K562 (cell line): ENCODE measurements at regions not wholly inside any gene's neighbourhood (a gene's known extent, or its start where the extent isn't known, plus 50 kb on each side); places are given as distances from the start of the nearest gene placed in this dataset.

Source experiments
- ATAC-seq: fragments of 200-7000 bp; cut with Tn5 transposase; 3 replicates; pipeline ENCODE4 v1.9.1; 2020; ENCODE audit warnings: moderate library complexity
- BruUV-seq: library from RNA; stranded (reverse); fragments of 400-500 nt; replicated peaks from 2 replicates; lab custom pipeline; 2021; lab: Mats Ljungman, UMichigan
- CTCF ChIA-PET: fragments of 300-600 bp; formaldehyde crosslinking; extraction: SDS; loops from one replicate; lab custom pipeline; 2021; ENCODE audit warnings: low intra/inter-chr PET ratio; lab: Yijun Ruan, JAX
- POLR2A ChIA-PET: fragments of 300-600, 350-650 bp; sonication (Branson Sonifier 250); formaldehyde crosslinking; extraction: SDS; loops from one replicate; lab custom pipeline; 2021; ENCODE audit warnings: antibody characterized with exemption, inconsistent platforms; lab: Yijun Ruan, JAX
- DNase-seq, 4 experiments: peaks; one replicate each; pipeline versions ENCODE4 v3.0.0 to v3.0.0-alpha.2; 2011 to 2018; ENCODE audit warnings: low spot score in 3 of 4, mixed read lengths in 3 of 4; ENCODE audit errors: extremely low read depth in 1 of 4
- FAIRE-seq: peaks from 2 replicates; lab custom pipeline; 2011; peaks lifted over from hg19 to GRCh38; lab: Jason Lieb, UNC
- H2AFZ ChIP-seq: 2 replicates; pipeline ENCODE4 v1.6.0; 2011; ENCODE audit warnings: low read depth, low read length, control low read depth, inconsistent platforms
- H3K27ac ChIP-seq: fragments of 200-600 bp; 3 replicates; pipeline ENCODE4 v1.8.0; 2011; ENCODE audit warnings: low read depth, mild to moderate bottlenecking, control low read depth, inconsistent platforms, low read length, moderate library complexity, mixed read lengths; ENCODE audit errors: extremely low read depth
- H3K27me3 ChIP-seq, 2 experiments: fragments of 300-600 bp in 1 of 2; 2 replicates in 1 of 2; 3 replicates in 1 of 2; pipeline versions ENCODE4 v1.6.0 to v1.8.0; 2011; ENCODE audit warnings: inconsistent platforms in 2 of 2, low read length in 2 of 2, mild to moderate bottlenecking in 1 of 2, mixed read lengths in 1 of 2, moderate library complexity in 1 of 2; ENCODE audit not compliant: control insufficient read depth in 2 of 2, insufficient read depth in 2 of 2
- H3K36me3 ChIP-seq: fragments of 300-600 bp; 3 replicates; pipeline ENCODE4 v1.8.0; 2011; ENCODE audit warnings: mild to moderate bottlenecking, low read length, inconsistent platforms; ENCODE audit not compliant: control insufficient read depth, insufficient read depth
- H3K4me1 ChIP-seq, 2 experiments: fragments of 200-600 bp in 1 of 2; replicated peaks in 1 of 2; 2 replicates in 1 of 2; 3 replicates in 1 of 2; pipeline versions ENCODE4 v1.5.1 to v1.8.0; 2011; ENCODE audit warnings: inconsistent platforms in 2 of 2, low read length in 2 of 2, mild to moderate bottlenecking in 1 of 2, mixed read lengths in 1 of 2, moderate library complexity in 1 of 2; ENCODE audit not compliant: control insufficient read depth in 2 of 2, insufficient read depth in 2 of 2
- H3K4me2 ChIP-seq: 2 replicates; pipeline ENCODE4 v1.6.1; 2011; ENCODE audit warnings: low read length, control low read depth, inconsistent platforms, mixed read lengths; ENCODE audit not compliant: insufficient read depth
- H3K4me3 ChIP-seq: fragments of 200-600 bp; sonication (generic), shearing (Covaris generic); 2 replicates; pipeline ENCODE4 v1.5.1; 2016; ENCODE audit warnings: control low read depth, inconsistent platforms
- H3K79me2 ChIP-seq: fragments of 200-600 bp; 3 replicates; pipeline ENCODE4 v1.8.0; 2011; ENCODE audit warnings: low read length, inconsistent platforms; ENCODE audit not compliant: control insufficient read depth, insufficient read depth
- H3K9ac ChIP-seq, 2 experiments: 2 replicates each; pipeline versions ENCODE4 v1.6.0 to v1.6.1; 2011; ENCODE audit warnings: low read depth in 2 of 2, low read length in 2 of 2, control low read depth in 1 of 2, inconsistent platforms in 1 of 2, mild to moderate bottlenecking in 1 of 2, mixed read lengths in 1 of 2; ENCODE audit not compliant: insufficient read depth in 1 of 2
- H3K9me1 ChIP-seq: one replicate; pipeline ENCODE4 v1.6.0; 2011; ENCODE audit warnings: inconsistent platforms, mild to moderate bottlenecking, low read length, moderate library complexity; ENCODE audit not compliant: control insufficient read depth, insufficient read depth
- H3K9me3 ChIP-seq: replicated peaks from 2 replicates; pipeline ENCODE4 v1.5.1; 2011; ENCODE audit warnings: low read depth, low read length, inconsistent platforms; ENCODE audit not compliant: control insufficient read depth, insufficient read depth
- H4K20me1 ChIP-seq: replicated peaks from 2 replicates; pipeline ENCODE4 v1.6.1; 2011; ENCODE audit warnings: low read length, inconsistent platforms, mixed read lengths; ENCODE audit not compliant: control insufficient read depth, insufficient read depth
- KAT7 ChIP-seq: sonication (generic); formaldehyde crosslinking; IDR thresholded peaks from 2 replicates; pipeline ENCODE4 v1.8.0; 2022; ENCODE audit warnings: missing genetic modification reagents, mild to moderate bottlenecking, borderline replicate concordance
- MAX ChIP-seq: sonication (generic); formaldehyde crosslinking; IDR thresholded peaks from 2 replicates; pipeline ENCODE4 v1.9.0; 2022; ENCODE audit warnings: mild to moderate bottlenecking, missing genetic modification reagents
- MITF ChIP-seq: IDR thresholded peaks from 2 replicates; pipeline ENCODE4 v1.6.1; 2014; ENCODE audit warnings: antibody characterized with exemption
- MYBL2 ChIP-seq, 2 experiments: fragments of 450-650 bp in 1 of 2; sonication (generic) in 1 of 2; formaldehyde crosslinking in 1 of 2; IDR thresholded peaks; 2 replicates each; pipeline versions ENCODE4 v1.6.1 to v1.8.1; 2017 to 2022; ENCODE audit warnings: borderline replicate concordance in 1 of 2, inconsistent platforms in 1 of 2, low read depth in 1 of 2, mild to moderate bottlenecking in 1 of 2, missing genetic modification reagents in 1 of 2, moderate library complexity in 1 of 2
- PATZ1 ChIP-seq: fragments of 250-450 bp; sonication (Bioruptor Pico); IDR thresholded peaks from 2 replicates; pipeline ENCODE4 v1.5.0; 2020; ENCODE audit warnings: mild to moderate bottlenecking, borderline replicate concordance
- RAD21 ChIP-seq, 2 experiments: fragments of 250-450 bp in 1 of 2; fragments of 450-650 bp in 1 of 2; sonication (Bioruptor Pico) in 1 of 2; formaldehyde crosslinking in 1 of 2; IDR thresholded peaks in 1 of 2; conservative IDR thresholded peaks in 1 of 2; 2 replicates each; pipeline versions ENCODE4 v1.4.0 to v1.8.0; 2020 to 2022; ENCODE audit warnings: mild to moderate bottlenecking in 2 of 2, moderate library complexity in 1 of 2
- RNF2 ChIP-seq: sonication (generic); IDR thresholded peaks from 2 replicates; pipeline ENCODE4 v1.6.1; 2016
- ZBTB40 ChIP-seq, 2 experiments: fragments of 450-650 bp in 1 of 2; sonication (generic) in 1 of 2; formaldehyde crosslinking in 1 of 2; IDR thresholded peaks; 2 replicates each; pipeline versions ENCODE4 v1.7.1 to v1.9.0; 2016 to 2022; ENCODE audit warnings: inconsistent platforms in 1 of 2, mild to moderate bottlenecking in 1 of 2, missing genetic modification reagents in 1 of 2
- WGBS: fragments of 100-300 bp; shearing (Covaris generic); methylation state at CpG from one replicate; pipeline ENCODE4 v1.1.6; 2016; ENCODE audit warnings: low coverage, mixed read lengths; ENCODE audit not compliant: insufficient coverage; ENCODE audit errors: missing lambda C conversion rate; 5-methylcytosine and 5-hydroxymethylcytosine counted together
- in situ Hi-C: fragments of 300-500 bp; cut with MboI; formaldehyde crosslinking; loops from 4 replicates; pipeline ENCODE4 v1.15.0; 2018; ENCODE audit warnings: inconsistent platforms, mixed read lengths
- intact Hi-C: fragments of 100-400 bp; cut with micrococcal nuclease; formaldehyde crosslinking; loops from 2 replicates; pipeline ENCODE4 v1.14.2; 2022

GRCh38 chr3:197393711-197394110 is 95.3 kb upstream of the DLG1 start:
- WGBS: 9% methylated on average over 4 of the region's 4 CpGs
- DNase-seq (peak in 1 of 4 experiments; percentile 3), FAIRE-seq (no peak), ATAC-seq (no peak)
- POLR2A ChIA-PET: interaction anchor here (0.6 kb wide), 1 partner anchor 76 kb away, joined by 3 read pairs; no protein-coding TSS in a partner anchor
- no peak overlapping the region for H3K4me2 ChIP-seq
- no peaks in the 10 kb centered on the region for H3K79me2 ChIP-seq
- H3K9me3 ChIP-seq: peaks cover 2% of the 10 kb centered on the region; the same call in 1 of the 2 replicates
- H2AFZ ChIP-seq: no peak overlapping the region
- no peak overlapping the region for H3K9ac ChIP-seq
- no peaks in the 10 kb centered on the region for H3K36me3 ChIP-seq
- intact Hi-C loops (no loop called here), in situ Hi-C loops (no loop called here)
- H3K9me1 ChIP-seq: peaks cover 3% of the 10 kb centered on the region
- peaks cover 6 to 7% of the 10 kb centered on the region in 2 experiments; a peak in 3 of 5 replicates for H3K4me1 ChIP-seq
- no peak overlapping the region for H3K27ac ChIP-seq
- H3K4me3 ChIP-seq: no peak overlapping the region
- CTCF ChIA-PET: no interaction called here
- no peaks in the 10 kb centered on the region for H4K20me1 ChIP-seq
- BruUV-seq: no TSS peak
- H3K27me3 ChIP-seq: peaks cover 66 to 73% of the 10 kb centered on the region in 2 experiments
- TF ChIP-seq ZBTB40 (IDR thresholded peaks at IDR 0.05): no peak
- no peak for TF ChIP-seq ZBTB40 (CRISPR knock-in tag; IDR thresholded peaks at IDR 0.05)
- no peak for TF ChIP-seq PATZ1 (CRISPR knock-in tag)
- no peak for TF ChIP-seq MAX (CRISPR knock-in tag)
- no peak for TF ChIP-seq RNF2
- no peak for TF ChIP-seq MYBL2 (IDR thresholded peaks at IDR 0.05; ENCODE audit: low read depth)
- TF ChIP-seq MYBL2 (CRISPR knock-in tag; IDR thresholded peaks at IDR 0.05; ENCODE audit: borderline replicate concordance): no peak
- no peak for TF ChIP-seq RAD21 (CRISPR knock-in tag; conservative IDR thresholded peaks at IDR 0.05 in 1 of 2, IDR thresholded peaks at IDR 0.05 in 1 of 2)
- no peak for TF ChIP-seq MITF
- TF ChIP-seq KAT7 (CRISPR knock-in tag): no peak
